HCT116 (cell line): ENCODE measurements at regions not wholly inside any gene's neighbourhood (a gene's known extent, or its start where the extent isn't known, plus 50 kb on each side); places are given as distances from the start of the nearest gene placed in this dataset.

Experiments
- ATAC-seq: fragments of 200-7000 bp; cut with Tn5 transposase; 2 replicates; pipeline ENCODE4 v1.9.1; 2020; ENCODE audit warnings: mild to moderate bottlenecking, moderate library complexity
- BruUV-seq: library from RNA; stranded (reverse); fragments of 400-500 nt; replicated peaks from 2 replicates; lab custom pipeline; 2021; lab: Mats Ljungman, UMichigan
- CTCF ChIA-PET: fragments of 300-600 bp; sonication (Branson Sonifier 250); formaldehyde crosslinking; loops from one replicate; lab custom pipeline; 2021; ENCODE audit warnings: antibody characterized with exemption; lab: Charles Lee
- POLR2A ChIA-PET: fragments of 300-600, 350-600 bp; sonication (Branson Sonifier 250); formaldehyde crosslinking; loops from one replicate; lab custom pipeline; 2021; ENCODE audit warnings: antibody characterized with exemption; lab: Charles Lee
- RAD21 ChIA-PET, 2 experiments: fragments of 300-600 bp; sonication (Branson Sonifier 250); formaldehyde crosslinking; loops; one replicate each; lab custom pipeline; 2023; ENCODE audit warnings: low total read pairs in 2 of 2; ENCODE audit not compliant: uncharacterized antibody in 2 of 2, unreplicated experiment in 2 of 2, low non-redundant PET in 1 of 2; lab: Charles Lee
- DNase-seq: peaks from one replicate; pipeline ENCODE4 v3.0.0-alpha.2; 2010; ENCODE audit warnings: low read depth, low spot score
- H2AFZ ChIP-seq: fragments of 200-600 bp; shearing (Covaris generic), sonication (generic); 2 replicates; pipeline ENCODE4 v1.6.1; 2017; ENCODE audit warnings: low read depth, mixed run types, mixed read lengths, antibody characterized with exemption, low read length; ENCODE audit not compliant: poor library complexity, severe bottlenecking
- H3K27ac ChIP-seq: 2 replicates; pipeline ENCODE4 v1.5.1; 2012; ENCODE audit warnings: low read depth, low read length
- H3K27me3 ChIP-seq: fragments of 200-600 bp; sonication (generic); 2 replicates; pipeline ENCODE4 v1.6.1; 2016; ENCODE audit warnings: mixed run types, low read length, mixed read lengths; ENCODE audit not compliant: insufficient read depth
- H3K36me3 ChIP-seq, 2 experiments: fragments of 200-500 bp in 1 of 2; fragments of 200-600 bp in 1 of 2; sonication (Bioruptor generic) in 1 of 2; sonication (generic) in 1 of 2; 2 replicates each; pipeline versions ENCODE4 v1.5.1 to v1.6.1; 2014 to 2016; ENCODE audit warnings: low read length in 2 of 2, inconsistent platforms in 1 of 2, mixed read lengths in 1 of 2, mixed run types in 1 of 2; ENCODE audit not compliant: insufficient read depth in 2 of 2, control insufficient read depth in 1 of 2
- H3K4me1 ChIP-seq, 2 experiments: fragments of 200-600 bp in 1 of 2; sonication (generic) in 1 of 2; 2 replicates each; pipeline versions ENCODE4 v1.5.1 to v1.6.1; 2012 to 2017; ENCODE audit warnings: low read length in 2 of 2, inconsistent platforms in 1 of 2, mild to moderate bottlenecking in 1 of 2, mixed read lengths in 1 of 2, mixed run types in 1 of 2, moderate library complexity in 1 of 2; ENCODE audit not compliant: insufficient read depth in 2 of 2, control insufficient read depth in 1 of 2
- H3K4me2 ChIP-seq: fragments of 200-600 bp; sonication (generic); 2 replicates; pipeline ENCODE4 v1.6.1; 2017; ENCODE audit warnings: mixed run types, low read length, mixed read lengths
- H3K4me3 ChIP-seq, 2 experiments: fragments of 200-600 bp in 1 of 2; sonication (generic) in 1 of 2; replicated peaks in 1 of 2; 2 replicates each; pipeline ENCODE4 v1.5.1; 2011 to 2016; ENCODE audit warnings: low read length in 2 of 2, control low read depth in 1 of 2, low read depth in 1 of 2, mild to moderate bottlenecking in 1 of 2, mixed read lengths in 1 of 2, mixed run types in 1 of 2
- H3K79me2 ChIP-seq: fragments of 200-600 bp; sonication (generic); 2 replicates; pipeline ENCODE4 v1.6.1; 2017; ENCODE audit warnings: mild to moderate bottlenecking, mixed run types, low read length, moderate library complexity, mixed read lengths; ENCODE audit not compliant: insufficient read depth
- H3K9ac ChIP-seq: fragments of 200-600 bp; sonication (generic); 2 replicates; pipeline ENCODE4 v1.6.1; 2016; ENCODE audit warnings: low read length, mixed read lengths
- H3K9me2 ChIP-seq: fragments of 200-600 bp; sonication (generic), shearing (Covaris generic); 2 replicates; pipeline ENCODE4 v1.6.1; 2017; ENCODE audit warnings: mixed run types, mild to moderate bottlenecking, moderate library complexity; ENCODE audit not compliant: insufficient read depth
- H3K9me3 ChIP-seq, 2 experiments: fragments of 200-500 bp in 1 of 2; fragments of 200-600 bp in 1 of 2; sonication (Bioruptor generic) in 1 of 2; sonication (generic) in 1 of 2; 2 replicates each; pipeline ENCODE4 v1.6.1; 2014 to 2017; ENCODE audit warnings: low read length in 2 of 2, mixed read lengths in 2 of 2, inconsistent platforms in 1 of 2, low read depth in 1 of 2, mild to moderate bottlenecking in 1 of 2, mixed run types in 1 of 2, moderate library complexity in 1 of 2; ENCODE audit not compliant: control insufficient read depth in 1 of 2, insufficient read depth in 1 of 2
- H4K20me1 ChIP-seq: fragments of 200-600 bp; sonication (generic), shearing (Covaris generic); 2 replicates; pipeline ENCODE4 v1.6.1; 2017; ENCODE audit warnings: mixed run types, mild to moderate bottlenecking, moderate library complexity; ENCODE audit not compliant: insufficient read depth
- ATF3 ChIP-seq: IDR thresholded peaks from 2 replicates; pipeline ENCODE4 v1.6.1; 2012
- EGR1 ChIP-seq: IDR thresholded peaks from 2 replicates; pipeline ENCODE4 v1.6.1; 2012; ENCODE audit warnings: low read depth
- ELF1 ChIP-seq: IDR thresholded peaks from 2 replicates; pipeline ENCODE4 v1.6.1; 2012; ENCODE audit warnings: low read depth, borderline replicate concordance
- EZH2phosphoT487 ChIP-seq: fragments of 200-600 bp; IDR thresholded peaks from 2 replicates; pipeline ENCODE4 v1.6.1; 2018; ENCODE audit warnings: antibody characterized with exemption, borderline replicate concordance
- FOSL1 ChIP-seq: IDR thresholded peaks from 2 replicates; pipeline ENCODE4 v1.6.1; 2012; ENCODE audit warnings: low read depth
- JUND ChIP-seq: IDR thresholded peaks from 2 replicates; pipeline ENCODE4 v1.6.1; 2012
- MAX ChIP-seq: IDR thresholded peaks from 2 replicates; pipeline ENCODE4 v1.6.1; 2012
- POLR2AphosphoS5 ChIP-seq: IDR thresholded peaks from 2 replicates; pipeline ENCODE4 v1.6.1; 2011; ENCODE audit warnings: mild to moderate bottlenecking, low read depth, low read length, moderate library complexity
- REST ChIP-seq: IDR thresholded peaks from 2 replicates; pipeline ENCODE4 v1.6.1; 2012; ENCODE audit warnings: low read depth
- SIN3A ChIP-seq: IDR thresholded peaks from 2 replicates; pipeline ENCODE4 v1.6.1; 2012; ENCODE audit warnings: low read depth
- SRF ChIP-seq: IDR thresholded peaks from 2 replicates; pipeline ENCODE4 v1.6.1; 2012; ENCODE audit warnings: low read depth
- TCF7L2 ChIP-seq: IDR thresholded peaks from 2 replicates; pipeline ENCODE4 v1.7.0; 2011; ENCODE audit warnings: borderline replicate concordance, inconsistent platforms; ENCODE audit not compliant: insufficient read depth, insufficient read length; ENCODE audit errors: extremely low read depth
- ZFX ChIP-seq: fragments of 450-650 bp; IDR thresholded peaks from 2 replicates; pipeline ENCODE4 v1.6.1; 2017
- ZNF274 ChIP-seq: fragments of 200-500 bp; sonication (Bioruptor generic); IDR thresholded peaks from 2 replicates; pipeline ENCODE4 v1.6.1; 2014; ENCODE audit warnings: mild to moderate bottlenecking, low read depth, low read length, inconsistent platforms
- intact Hi-C: fragments of 100-400 bp; cut with micrococcal nuclease; formaldehyde crosslinking; loops from 2 replicates; pipeline ENCODE4 v1.10.0; 2022

- Histone ChIP-seq H3K4me2 (no peak overlapping the region), H3K27ac (no peak overlapping the region), H3K9ac (no peak overlapping the region), H3K36me3 (no peaks in the 10 kb centered on the region), H3K9me3 (no peaks in the 10 kb centered on the region), H3K27me3 (no peaks in the 10 kb centered on the region), H4K20me1 (no peaks in the 10 kb centered on the region)
- DNase-seq, result no peak
- no peak for TF ChIP-seq ELF1
- TF ChIP-seq SRF, result no peak
- no peak for TF ChIP-seq FOSL1
- no peak for TF ChIP-seq JUND
- no peak for TF ChIP-seq MAX
- TF ChIP-seq ZFX, result no peak
- TF ChIP-seq EZH2phosphoT487, result no peak
- TF ChIP-seq EGR1, result no peak
- no peak for TF ChIP-seq TCF7L2
- TF ChIP-seq SIN3A, result no peak
- TF ChIP-seq REST, result no peak
- TF ChIP-seq POLR2AphosphoS5, result no peak
- TF ChIP-seq ATF3, result no peak
- no peak for TF ChIP-seq ZNF274
- TF ChIP-seq, all 23 proteins: peak for 0
- CTCF ChIA-PET, result interaction anchor here (0.6 to 0.7 kb wide), 2 partner anchors 294 to 328 kb away, joined by 3 to 4 read pairs; no protein-coding TSS in a partner anchor
- Histone ChIP-seq H3K79me2 (no peaks in the 10 kb centered on the region), H3K4me1 (peaks cover 2 to 8% of the 10 kb centered on the region in 2 experiments; a peak in 3 of 4 replicates), H3K9me2 (no peaks in the 10 kb centered on the region), H3K4me3 (no peak overlapping the region), H2AFZ (no peak overlapping the region)
- RAD21 ChIA-PET, result no interaction called here
- no TSS peak for BruUV-seq
- POLR2A ChIA-PET, result no interaction called here
- ATAC-seq, result no peak
- intact Hi-C loops, result no loop called here
These were observed 1097.4 kb upstream of the TMEM132C start for GRCh38 chr12:127169321-127170181.
